GM10248 (cell line): ENCODE measurements at regions not wholly inside any gene's neighbourhood (a gene's known extent, or its start where the extent isn't known, plus 50 kb on each side); places are given as distances from the start of the nearest gene placed in this dataset.

ENCODE experiments used
- CTCF ChIA-PET: fragments of 300-600 bp; sonication (Branson Sonifier 250); formaldehyde crosslinking; extraction: SDS; loops from one replicate; lab custom pipeline; 2021; ENCODE audit warnings: antibody characterized with exemption; lab: Yijun Ruan, JAX
- POLR2A ChIA-PET: fragments of 350-650 bp; sonication (Branson Sonifier 250); formaldehyde crosslinking; extraction: SDS; loops from one replicate; lab custom pipeline; 2020; ENCODE audit warnings: antibody characterized with exemption; lab: Yijun Ruan, JAX
- DNase-seq: peaks from one replicate; pipeline ENCODE4 v3.0.0; 2012; ENCODE audit errors: extremely low spot score
- TF ChIP-seq, protein P1 (sequence below): IDR thresholded peaks from 2 replicates; pipeline ENCODE4 v1.5.1; 2012; ENCODE audit warnings: mild to moderate bottlenecking, low read depth; ENCODE audit errors: extremely low read depth, missing control alignments, control extremely low read depth

DNA sequence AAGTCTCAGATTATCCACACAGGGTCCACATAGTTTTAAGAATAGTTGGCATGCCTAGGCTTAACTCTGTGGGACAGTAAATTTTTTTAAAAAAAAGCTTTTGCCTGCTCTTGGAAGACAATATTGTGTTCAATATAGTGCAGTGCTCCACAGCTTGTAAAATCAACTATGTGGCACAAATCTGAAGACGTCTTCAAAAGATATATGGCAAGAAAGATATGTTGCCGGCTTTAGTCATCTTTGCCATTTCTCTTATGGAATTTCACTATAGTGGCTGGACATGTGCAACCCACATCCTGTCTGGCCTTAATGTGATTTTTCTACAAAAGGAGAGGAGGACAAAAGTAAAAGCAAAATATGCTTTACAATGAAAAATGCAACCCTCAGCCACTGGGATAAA, 90.5 kb downstream of the MGST1 start:
- ChIA-PET POLR2A (no interaction called here), CTCF (interaction anchor here (4.5 kb wide), 1 partner anchor 12 kb away, joined by 13 read pairs; no protein-coding TSS in a partner anchor)
- no peak for DNase-seq
- TF ChIP-seq, protein P1, sequence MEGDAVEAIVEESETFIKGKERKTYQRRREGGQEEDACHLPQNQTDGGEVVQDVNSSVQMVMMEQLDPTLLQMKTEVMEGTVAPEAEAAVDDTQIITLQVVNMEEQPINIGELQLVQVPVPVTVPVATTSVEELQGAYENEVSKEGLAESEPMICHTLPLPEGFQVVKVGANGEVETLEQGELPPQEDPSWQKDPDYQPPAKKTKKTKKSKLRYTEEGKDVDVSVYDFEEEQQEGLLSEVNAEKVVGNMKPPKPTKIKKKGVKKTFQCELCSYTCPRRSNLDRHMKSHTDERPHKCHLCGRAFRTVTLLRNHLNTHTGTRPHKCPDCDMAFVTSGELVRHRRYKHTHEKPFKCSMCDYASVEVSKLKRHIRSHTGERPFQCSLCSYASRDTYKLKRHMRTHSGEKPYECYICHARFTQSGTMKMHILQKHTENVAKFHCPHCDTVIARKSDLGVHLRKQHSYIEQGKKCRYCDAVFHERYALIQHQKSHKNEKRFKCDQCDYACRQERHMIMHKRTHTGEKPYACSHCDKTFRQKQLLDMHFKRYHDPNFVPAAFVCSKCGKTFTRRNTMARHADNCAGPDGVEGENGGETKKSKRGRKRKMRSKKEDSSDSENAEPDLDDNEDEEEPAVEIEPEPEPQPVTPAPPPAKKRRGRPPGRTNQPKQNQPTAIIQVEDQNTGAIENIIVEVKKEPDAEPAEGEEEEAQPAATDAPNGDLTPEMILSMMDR = no peak

DNA sequence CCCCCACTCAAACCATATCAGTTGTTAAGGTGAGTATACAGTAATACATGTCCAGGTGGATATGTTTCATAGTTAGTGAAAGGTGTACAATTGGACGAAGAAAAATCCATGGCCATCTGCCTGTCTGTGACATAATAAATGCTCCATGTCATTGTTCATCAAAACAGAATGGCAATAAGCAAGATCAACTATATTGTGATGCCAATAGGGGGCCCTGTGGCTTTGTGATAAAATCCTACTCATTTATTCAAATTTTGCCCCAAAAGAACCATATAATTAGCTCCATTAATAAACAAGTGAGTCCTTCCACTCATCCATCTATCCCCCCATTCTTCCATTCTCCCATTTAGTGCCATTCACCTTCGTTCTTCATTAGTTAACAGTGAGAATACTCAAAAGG, 102.0 kb downstream of the MGST1 start:
- TF ChIP-seq, protein P1 = no peak
- DNase-seq = no peak
- ChIA-PET CTCF (interaction anchor here (0.7 to 1.8 kb wide), 4 partner anchors 9 to 120 kb away, joined by 3 to 13 read pairs (median 4); no protein-coding TSS in a partner anchor), POLR2A (no interaction called here)

DNA sequence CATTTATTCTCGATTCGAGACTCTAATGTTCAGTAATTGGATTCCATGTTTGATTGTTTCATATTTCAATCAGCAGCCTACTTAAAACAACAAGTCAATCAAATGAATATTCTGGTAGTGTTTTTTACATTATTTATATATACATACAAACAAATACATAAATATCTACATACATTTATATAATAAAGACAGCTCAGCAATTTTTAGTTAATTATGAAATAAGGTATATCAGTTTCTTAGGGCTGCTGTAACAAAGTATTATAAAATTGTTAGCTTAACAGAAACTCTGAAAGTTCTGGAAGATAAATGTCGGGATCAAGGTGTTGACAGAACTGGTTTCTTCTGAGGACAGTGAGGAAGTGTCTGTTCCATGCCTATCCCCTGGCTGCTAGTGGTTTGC, 105.9 kb downstream of the MGST1 start:
- ChIA-PET CTCF (interaction anchor here (1.7 kb wide), 1 partner anchor 9 kb away, joined by 4 read pairs; no protein-coding TSS in a partner anchor), POLR2A (no interaction called here)
- DNase-seq = no peak
- TF ChIP-seq, protein P1 = no peak

DNA sequence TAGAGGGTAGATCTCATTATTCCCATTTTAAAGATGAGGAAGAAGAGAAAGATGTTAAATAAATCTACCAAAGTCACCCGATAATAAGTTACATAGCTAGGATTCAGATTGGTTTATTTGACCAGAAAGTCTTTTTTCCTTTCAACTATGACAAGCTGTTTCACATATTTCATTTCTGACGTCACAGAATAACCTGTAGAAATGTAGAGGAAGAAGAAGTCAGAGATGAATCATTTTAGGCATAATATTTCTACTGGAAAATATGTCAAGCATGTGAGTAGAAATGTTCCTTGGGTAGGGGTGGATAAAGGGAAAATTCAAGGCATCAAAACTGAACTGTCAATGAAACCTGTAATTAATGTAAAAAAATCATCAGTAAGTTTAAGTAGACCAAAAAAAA, 107.0 kb downstream of the MGST1 start:
- ChIA-PET CTCF (interaction anchor here (1.7 kb wide), 1 partner anchor 8 kb away, joined by 4 read pairs; no protein-coding TSS in a partner anchor), POLR2A (no interaction called here)
- DNase-seq = no peak
- TF ChIP-seq, protein P1 = no peak

DNA sequence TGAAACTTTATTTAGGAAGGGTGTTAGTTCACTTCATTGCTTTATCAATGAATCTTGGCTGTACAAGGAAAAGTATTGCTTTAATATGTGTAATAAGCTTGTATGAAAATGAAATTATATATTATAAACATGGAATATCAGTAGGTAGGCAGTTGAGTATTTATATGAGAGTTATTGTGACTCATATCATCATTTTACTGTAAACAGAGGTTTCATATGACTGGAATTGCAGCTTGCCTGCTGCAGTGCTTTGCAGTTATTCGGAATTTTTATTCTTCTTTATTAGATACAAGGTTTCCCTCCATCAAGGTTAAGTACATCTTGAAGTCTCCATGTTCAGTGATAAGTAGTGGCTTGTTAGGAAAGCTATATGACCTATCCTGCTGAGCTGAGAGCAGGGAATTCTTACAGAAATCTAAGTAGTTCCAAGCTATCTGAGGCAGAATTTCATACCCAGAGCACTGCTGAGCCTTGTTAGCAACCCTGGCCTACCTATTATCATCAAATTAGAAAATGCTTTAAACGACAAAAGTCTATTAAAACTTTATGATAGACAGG, 111.2 kb downstream of the MGST1 start:
- ChIA-PET CTCF (interaction anchor here (0.8 kb wide), 1 partner anchor 18 kb away, joined by 3 read pairs; no protein-coding TSS in a partner anchor), POLR2A (no interaction called here)
- DNase-seq = no peak
- TF ChIP-seq, protein P1 = no peak

DNA sequence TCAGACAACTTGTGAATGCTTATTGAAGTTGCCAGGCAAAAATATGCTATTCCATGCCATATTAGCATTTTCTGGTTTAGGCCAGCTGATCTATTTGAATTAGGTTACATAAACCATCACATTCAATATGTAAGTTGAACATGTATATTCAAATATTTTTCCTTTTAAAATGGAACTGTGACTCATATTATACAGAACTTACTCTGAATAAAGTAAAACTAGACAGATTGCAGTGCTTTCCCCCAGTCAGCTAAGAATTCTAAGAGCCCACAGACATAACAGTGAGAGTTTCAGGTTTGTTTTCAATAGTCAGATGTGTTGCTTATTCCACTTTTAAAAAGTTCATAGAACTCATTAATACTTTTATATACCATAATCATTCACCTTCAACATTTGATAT, 119.8 kb downstream of the MGST1 start:
- TF ChIP-seq, protein P1 = no peak
- ChIA-PET CTCF (interaction anchor here (1.2 kb wide), 1 partner anchor 8 kb away, joined by 4 read pairs; no protein-coding TSS in a partner anchor), POLR2A (no interaction called here)
- no peak for DNase-seq
